PC-9 (cell line): ENCODE measurements at regions not wholly inside any gene's neighbourhood (a gene's known extent, or its start where the extent isn't known, plus 50 kb on each side); places are given as distances from the start of the nearest gene placed in this dataset.

ENCODE experiments used
- CTCF ChIP-seq: fragments of 200-600 bp; sonication (generic); conservative IDR thresholded peaks from 2 replicates; pipeline ENCODE4 v1.6.1; 2017; ENCODE audit warnings: mixed run types, antibody characterized with exemption, mild to moderate bottlenecking, moderate library complexity
- EZH2 ChIP-seq: fragments of 200-600 bp; sonication (generic); IDR thresholded peaks from 2 replicates; pipeline ENCODE4 v1.8.0; 2017; ENCODE audit warnings: antibody characterized with exemption, low read depth

- TF ChIP-seq CTCF (no peak), EZH2 (no peak)
These were observed 829.0 kb downstream of the GRID1 start for GRCh38 chr10:85537561-85537960.
